ENCODE measurements at regions not wholly inside any gene's neighbourhood (a gene's known extent, or its start where the extent isn't known, plus 50 kb on each side); places are given as distances from the start of the nearest gene placed in this dataset.

GRCh38 chr11:130551388-130551787 is 102.9 kb downstream of the ADAMTS15 start:
- TF ChIP-seq, protein P1, sequence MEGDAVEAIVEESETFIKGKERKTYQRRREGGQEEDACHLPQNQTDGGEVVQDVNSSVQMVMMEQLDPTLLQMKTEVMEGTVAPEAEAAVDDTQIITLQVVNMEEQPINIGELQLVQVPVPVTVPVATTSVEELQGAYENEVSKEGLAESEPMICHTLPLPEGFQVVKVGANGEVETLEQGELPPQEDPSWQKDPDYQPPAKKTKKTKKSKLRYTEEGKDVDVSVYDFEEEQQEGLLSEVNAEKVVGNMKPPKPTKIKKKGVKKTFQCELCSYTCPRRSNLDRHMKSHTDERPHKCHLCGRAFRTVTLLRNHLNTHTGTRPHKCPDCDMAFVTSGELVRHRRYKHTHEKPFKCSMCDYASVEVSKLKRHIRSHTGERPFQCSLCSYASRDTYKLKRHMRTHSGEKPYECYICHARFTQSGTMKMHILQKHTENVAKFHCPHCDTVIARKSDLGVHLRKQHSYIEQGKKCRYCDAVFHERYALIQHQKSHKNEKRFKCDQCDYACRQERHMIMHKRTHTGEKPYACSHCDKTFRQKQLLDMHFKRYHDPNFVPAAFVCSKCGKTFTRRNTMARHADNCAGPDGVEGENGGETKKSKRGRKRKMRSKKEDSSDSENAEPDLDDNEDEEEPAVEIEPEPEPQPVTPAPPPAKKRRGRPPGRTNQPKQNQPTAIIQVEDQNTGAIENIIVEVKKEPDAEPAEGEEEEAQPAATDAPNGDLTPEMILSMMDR (IDR thresholded peaks at IDR 0.05), result no peak
- no peak for TF ChIP-seq POLR2A (IDR thresholded peaks at IDR 0.05)
